NOMO-1 treated with DMSO at 0.1 percent for 48 hours (cell line): ENCODE measurements at regions not wholly inside any gene's neighbourhood (a gene's known extent, or its start where the extent isn't known, plus 50 kb on each side); places are given as distances from the start of the nearest gene placed in this dataset.

Experiments used
- DNase-seq: peaks from one replicate; lab custom pipeline; 2025; ENCODE audit not compliant: unreplicated experiment; lab: John Stamatoyannopoulos, UW

- DNase-seq, result no peak
These were observed 54.7 kb upstream of the NECTIN1 start for GRCh38 chr11:119783466-119784400.

DNA sequence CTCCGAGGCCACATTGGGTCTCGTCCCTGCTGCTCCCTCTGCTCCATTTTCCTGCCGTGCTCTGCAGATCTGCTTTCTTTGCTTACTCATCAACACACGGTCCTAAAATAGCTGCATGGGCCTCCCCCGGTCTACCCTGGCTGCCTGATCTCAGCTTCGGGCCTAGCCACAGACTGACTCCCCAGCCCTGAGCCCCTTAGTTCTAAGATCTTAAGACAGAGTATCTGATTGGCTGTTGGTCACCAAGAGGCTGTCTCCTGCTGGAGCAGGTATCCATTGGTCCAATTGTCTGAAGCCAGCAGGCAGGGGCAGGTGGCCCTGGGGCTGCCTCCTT is 53.7 kb upstream of the NECTIN1 start:
- DNase-seq, result no peak

- DNase-seq, result no peak
These were observed 53.2 kb upstream of the NECTIN1 start for GRCh38 chr11:119782006-119782738.

GRCh38 chr11:119780222-119780953 is 51.4 kb upstream of the NECTIN1 start:
- no peak for DNase-seq

GRCh38 chr11:119779195-119780071 is 50.4 kb upstream of the NECTIN1 start:
- no peak for DNase-seq
